IMR-90 (cell line): ENCODE measurements at regions not wholly inside any gene's neighbourhood (a gene's known extent, or its start where the extent isn't known, plus 50 kb on each side); places are given as distances from the start of the nearest gene placed in this dataset.

Source experiments
- ATAC-seq: fragments of 200-7000 bp; cut with Tn5 transposase; 2 replicates; pipeline ENCODE4 v1.9.1; 2020; ENCODE audit warnings: low read depth, mild to moderate bottlenecking, moderate library complexity
- BruUV-seq: library from RNA; stranded (reverse); fragments of 400-500 nt; replicated peaks from 2 replicates; lab custom pipeline; 2021; lab: Mats Ljungman, UMichigan
- CTCF ChIA-PET: fragments of 300-600 bp; formaldehyde crosslinking; extraction: SDS; loops from one replicate; lab custom pipeline; 2021; ENCODE audit warnings: antibody characterized with exemption; lab: Yijun Ruan, JAX
- POLR2A ChIA-PET: fragments of 300-600 bp; sonication (Branson Sonifier 250); formaldehyde crosslinking; loops from one replicate; lab custom pipeline; 2022; ENCODE audit warnings: antibody characterized with exemption; ENCODE audit not compliant: unreplicated experiment; lab: Charles Lee
- DNase-seq: peaks from one replicate; pipeline ENCODE4 v3.0.0; 2013
- H2AFZ ChIP-seq: replicated peaks from 2 replicates; pipeline ENCODE3; 2013; ENCODE audit warnings: low read length, mild to moderate bottlenecking; ENCODE audit not compliant: poor library complexity
- H2AK5ac ChIP-seq: 2 replicates; pipeline ENCODE4 v1.6.1; 2013; ENCODE audit warnings: low read depth, low read length, inconsistent platforms
- H2AK9ac ChIP-seq: replicated peaks from 2 replicates; pipeline ENCODE3; 2013; ENCODE audit warnings: mild to moderate bottlenecking, low read depth, low read length, moderate library complexity; ENCODE audit not compliant: poor library complexity
- H2BK120ac ChIP-seq: 2 replicates; pipeline ENCODE4 v1.6.1; 2013; ENCODE audit warnings: low read depth, low read length, inconsistent platforms
- H2BK15ac ChIP-seq: 3 replicates; pipeline ENCODE4 v1.6.1; 2013; ENCODE audit warnings: low read depth, low read length, inconsistent platforms
- H2BK20ac ChIP-seq: 2 replicates; pipeline ENCODE4 v1.6.1; 2013; ENCODE audit warnings: low read depth, mild to moderate bottlenecking, inconsistent platforms, low read length, moderate library complexity
- H2BK5ac ChIP-seq: 2 replicates; pipeline ENCODE4 v1.6.1; 2013; ENCODE audit warnings: mild to moderate bottlenecking, low read depth, low read length, inconsistent platforms; ENCODE audit not compliant: poor library complexity, severe bottlenecking
- H3K14ac ChIP-seq: replicated peaks from 2 replicates; pipeline ENCODE4 v1.6.1; 2013; ENCODE audit warnings: low read depth, low read length, inconsistent platforms
- H3K18ac ChIP-seq: 2 replicates; pipeline ENCODE4 v1.6.1; 2013; ENCODE audit warnings: low read depth, low read length, control low read depth
- H3K23ac ChIP-seq: 2 replicates; pipeline ENCODE4 v1.6.1; 2013; ENCODE audit warnings: low read depth, low read length, inconsistent platforms
- H3K27ac ChIP-seq: 2 replicates; pipeline ENCODE4 v1.5.1; 2013; ENCODE audit warnings: mild to moderate bottlenecking, control low read depth, low read length; ENCODE audit not compliant: insufficient read depth
- H3K27me3 ChIP-seq: 2 replicates; pipeline ENCODE4 v1.6.1; 2013; ENCODE audit warnings: low read length; ENCODE audit not compliant: control insufficient read depth, insufficient read depth
- H3K36me3 ChIP-seq: 2 replicates; pipeline ENCODE4 v1.6.1; 2013; ENCODE audit warnings: low read length, mixed read lengths; ENCODE audit not compliant: control insufficient read depth, insufficient read depth
- H3K4ac ChIP-seq: 2 replicates; pipeline ENCODE4 v1.6.1; 2013; ENCODE audit warnings: low read depth, low read length, inconsistent platforms
- H3K4me1 ChIP-seq: 2 replicates; pipeline ENCODE4 v1.6.1; 2013; ENCODE audit warnings: low read length, mixed read lengths; ENCODE audit not compliant: control insufficient read depth, insufficient read depth
- H3K4me2 ChIP-seq: 2 replicates; pipeline ENCODE4 v1.6.1; 2013; ENCODE audit warnings: low read depth, mild to moderate bottlenecking, control low read depth, low read length, moderate library complexity
- H3K4me3 ChIP-seq: 2 replicates; pipeline ENCODE4 v1.5.1; 2013; ENCODE audit warnings: low read depth, mild to moderate bottlenecking, control low read depth, low read length, moderate library complexity; ENCODE audit not compliant: insufficient read depth
- H3K56ac ChIP-seq: 2 replicates; pipeline ENCODE4 v1.6.1; 2013; ENCODE audit warnings: low read length, inconsistent platforms; ENCODE audit not compliant: insufficient read depth; ENCODE audit errors: extremely low read depth
- H3K79me1 ChIP-seq, 2 experiments: 2 replicates each; pipeline ENCODE4 v1.6.1; 2013; ENCODE audit warnings: low read length in 2 of 2, inconsistent platforms in 1 of 2, low read depth in 1 of 2
- H3K9ac ChIP-seq: 2 replicates; pipeline ENCODE4 v1.6.1; 2013; ENCODE audit warnings: low read depth, low read length, control low read depth
- H3K9me1 ChIP-seq: 2 replicates; pipeline ENCODE4 v1.6.1; 2013; ENCODE audit warnings: low read length, inconsistent platforms; ENCODE audit not compliant: insufficient read depth
- H3K9me3 ChIP-seq: 2 replicates; pipeline ENCODE4 v1.6.1; 2013; ENCODE audit warnings: low read length; ENCODE audit not compliant: control insufficient read depth, insufficient read depth
- H4K20me1 ChIP-seq: 2 replicates; pipeline ENCODE4 v1.6.1; 2013; ENCODE audit warnings: low read length, inconsistent platforms; ENCODE audit not compliant: insufficient read depth
- H4K5ac ChIP-seq: 2 replicates; pipeline ENCODE4 v1.6.1; 2013; ENCODE audit warnings: mild to moderate bottlenecking, low read depth, low read length, control low read depth
- H4K8ac ChIP-seq, 2 experiments: 2 replicates each; pipeline ENCODE4 v1.6.1; 2013; ENCODE audit warnings: low read depth in 2 of 2, low read length in 2 of 2, control low read depth in 1 of 2, inconsistent platforms in 1 of 2
- H4K91ac ChIP-seq: 2 replicates; pipeline ENCODE4 v1.6.1; 2013; ENCODE audit warnings: low read depth, low read length, inconsistent platforms; ENCODE audit not compliant: insufficient read depth
- BHLHE40 ChIP-seq: fragments of 150-350 bp; IDR thresholded peaks from 2 replicates; pipeline ENCODE4 v1.6.1; 2016; ENCODE audit warnings: mild to moderate bottlenecking, low read depth, low read length
- MXI1 ChIP-seq: IDR thresholded peaks from 2 replicates; pipeline ENCODE4 v1.6.1; 2012; ENCODE audit warnings: low read depth, mild to moderate bottlenecking, low read length, moderate library complexity, borderline replicate concordance
- RAD21 ChIP-seq: IDR thresholded peaks from 2 replicates; pipeline ENCODE4 v1.6.1; 2012; ENCODE audit warnings: low read length, improper control_type of control experiment
- RFX5 ChIP-seq: IDR thresholded peaks from 2 replicates; pipeline ENCODE4 v1.8.0; 2012; ENCODE audit warnings: low read depth, mild to moderate bottlenecking, low read length, moderate library complexity
- SMC3 ChIP-seq: fragments of 150-350 bp; IDR thresholded peaks from 2 replicates; pipeline ENCODE4 v1.6.1; 2016; ENCODE audit warnings: low read depth, mild to moderate bottlenecking, antibody characterized with exemption, low read length, moderate library complexity
- USF2 ChIP-seq: fragments of 150-350 bp; IDR thresholded peaks from 2 replicates; pipeline ENCODE4 v1.6.1; 2017; ENCODE audit warnings: mild to moderate bottlenecking, antibody characterized with exemption, low read length, low read depth
- WGBS, 2 experiments: methylation state at CpG; one replicate each; pipeline versions ENCODE4 v1.1.5 to v1.1.7; 2013; ENCODE audit warnings: missing lambda C conversion rate in 2 of 2; ENCODE audit not compliant: insufficient read length in 1 of 2; ENCODE audit errors: extremely low coverage in 2 of 2; 5-methylcytosine and 5-hydroxymethylcytosine counted together
- dilution Hi-C: fragments of 300-500 bp; cut with HindIII; formaldehyde crosslinking; loops from one replicate; pipeline ENCODE4 v1.14.3; 2018; ENCODE audit warnings: low sequenced_read_pairs; ENCODE audit not compliant: unreplicated experiment
- in situ Hi-C: fragments of 300-500 bp; cut with MboI; formaldehyde crosslinking; loops from 3 replicates; pipeline ENCODE4 v1.14.3; 2019; ENCODE audit warnings: low sequenced_read_pairs, inconsistent platforms, mixed read lengths
- intact Hi-C: fragments of 100-400 bp; cut with micrococcal nuclease; formaldehyde crosslinking; loops from 2 replicates; pipeline ENCODE4 v1.10.0; 2022

- Histone ChIP-seq H3K4me3 (no peak overlapping the region), H3K9me3 (peaks cover 3% of the 10 kb centered on the region; the same call in 1 of the 2 replicates), H3K4me2 (no peak overlapping the region), H4K20me1 (no peaks in the 10 kb centered on the region), H2BK20ac (no peak overlapping the region), H3K56ac (no peak overlapping the region), H2AK5ac (no peak overlapping the region), H2AFZ (no peak overlapping the region), H4K91ac (no peak overlapping the region), H3K9me1 (no peaks in the 10 kb centered on the region), H4K8ac (no peak overlapping the region), H3K79me1 (no peaks in the 10 kb centered on the region), H3K4ac (no peak overlapping the region), H3K27me3 (no peaks in the 10 kb centered on the region), H3K27ac (no peak overlapping the region), H2BK15ac (no peak overlapping the region), H2BK5ac (no peak overlapping the region), H3K23ac (no peak overlapping the region), H4K5ac (no peak overlapping the region), H3K18ac (no peak overlapping the region), H3K9ac (no peak overlapping the region), H3K36me3 (no peaks in the 10 kb centered on the region), H3K14ac (no peak overlapping the region), H2BK120ac (no peak overlapping the region), H2AK9ac (no peak overlapping the region), H3K4me1 (no peaks in the 10 kb centered on the region)
- TF ChIP-seq SMC3 = no peak
- TF ChIP-seq MXI1 = no peak
- no peak for TF ChIP-seq RAD21
- TF ChIP-seq RFX5 = no peak
- TF ChIP-seq USF2 = no peak
- no peak for TF ChIP-seq BHLHE40
- dilution Hi-C loops = no loop called here
- DNase-seq (no peak), ATAC-seq (no peak)
- BruUV-seq = no TSS peak
- intact Hi-C loops = no loop called here
- ChIA-PET CTCF (no interaction called here), POLR2A (no interaction called here)
- in situ Hi-C loops = no loop called here
- no CpG with 5 or more reads among the region's 1 CpG for WGBS, 2 experiments
Measured at GRCh38 chr5:3475674-3476073, 120.0 kb upstream of the IRX1 start.
